Lung (tissue), 11 donors: ENCODE measurements at regions not wholly inside any gene's neighbourhood (a gene's known extent, or its start where the extent isn't known, plus 50 kb on each side); places are given as distances from the start of the nearest gene placed in this dataset.

Source experiments
- ATAC-seq: fragments of 200-7000 bp; cut with Tn5 transposase; one replicate; pipeline ENCODE4 v1.9.1; 2020; ENCODE audit warnings: moderate number of reproducible peaks; ENCODE audit not compliant: insufficient read depth, low FRiP score
- DNase-seq, 3 donors: peaks; one replicate each; pipeline ENCODE4 v3.0.0-alpha.2; 2013 to 2017
- H3K27ac ChIP-seq, 2 donors: one replicate each; pipeline ENCODE4 v1.5.1; 2013; ENCODE audit warnings: mild to moderate bottlenecking in 2 of 2, moderate library complexity in 2 of 2, control low read depth in 1 of 2, inconsistent platforms in 1 of 2, low read depth in 1 of 2, low read length in 1 of 2
- H3K27me3 ChIP-seq, 3 donors: one replicate each; pipeline ENCODE4 v1.5.1; 2013; ENCODE audit warnings: low read length in 2 of 3; ENCODE audit not compliant: control insufficient read depth in 3 of 3, insufficient read depth in 3 of 3
- H3K36me3 ChIP-seq, 4 donors: one replicate each; pipeline ENCODE4 v1.5.1; 2013; ENCODE audit warnings: low read length in 4 of 4, mild to moderate bottlenecking in 1 of 4, moderate library complexity in 1 of 4; ENCODE audit not compliant: control insufficient read depth in 4 of 4, insufficient read depth in 4 of 4
- H3K4me1 ChIP-seq, 5 donors: one replicate each; pipeline ENCODE4 v1.5.1; 2013; ENCODE audit warnings: low read length in 5 of 5, mild to moderate bottlenecking in 2 of 5, moderate library complexity in 1 of 5; ENCODE audit not compliant: control insufficient read depth in 5 of 5, insufficient read depth in 5 of 5
- H3K4me3 ChIP-seq: one replicate; pipeline ENCODE4 v1.5.1; 2013; ENCODE audit warnings: mild to moderate bottlenecking, control low read depth, moderate library complexity
- H3K9ac ChIP-seq, 2 donors: one replicate each; pipeline ENCODE4 v1.5.1; 2013; ENCODE audit warnings: low read length in 2 of 2, control low read depth in 1 of 2; ENCODE audit not compliant: insufficient read depth in 1 of 2
- H3K9me3 ChIP-seq, 4 donors: one replicate each; pipeline ENCODE4 v1.5.1; 2013; ENCODE audit warnings: low read length in 3 of 4, mild to moderate bottlenecking in 1 of 4, moderate library complexity in 1 of 4; ENCODE audit not compliant: control insufficient read depth in 4 of 4, insufficient read depth in 3 of 4
- WGBS, 2 donors: extraction: QIAGEN DNeasy Blood & Tissue Kit; methylation state at CpG; one replicate each; pipeline ENCODE4 v1.1.7; 2013; 5-methylcytosine and 5-hydroxymethylcytosine counted together
- TF ChIP-seq, protein P1 (sequence below): IDR thresholded peaks from 2 replicates; pipeline ENCODE4 v1.5.1; 2012; ENCODE audit warnings: mild to moderate bottlenecking; ENCODE audit errors: control extremely low read depth, extremely low read depth
- donor health status: control.
- donor health status: control.
- donor health status: Bipolar disorder and iron deficiency.
- donor health status: healthy.
- donor health status: DM: yes; HTN: yes; CAD: no.

DNA sequence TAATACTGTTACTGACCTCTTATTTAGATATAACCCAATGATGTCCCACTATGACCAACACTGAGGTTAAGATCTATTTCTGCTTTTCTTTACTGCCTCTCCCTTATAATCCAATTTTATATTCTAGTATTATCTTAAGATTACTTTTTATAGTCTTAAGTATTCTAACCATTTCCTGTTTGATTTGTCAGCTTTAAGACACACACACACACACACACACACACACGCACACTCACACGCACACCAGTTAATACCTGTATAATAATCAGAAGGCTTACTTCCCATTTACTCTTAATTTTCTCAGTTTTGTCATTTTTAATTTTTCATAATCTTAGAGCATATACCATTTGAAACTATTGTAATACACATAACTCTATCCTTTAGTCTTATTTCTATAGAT lies 226.0 kb upstream of the C11orf87 start:
- Histone ChIP-seq H3K27me3 (no peaks in the 10 kb centered on the region), H3K27ac (no peak overlapping the region), H3K4me3 (no peak overlapping the region), H3K4me1 (no peaks in the 10 kb centered on the region), H3K9me3 (peaks cover 0 to 8% (median 0%) of the 10 kb centered on the region in 4 donors), H3K9ac (no peak overlapping the region), H3K36me3 (no peaks in the 10 kb centered on the region)
- ATAC-seq (no peak), DNase-seq (no peak)
- 82 to 89% methylated on average over 2 of the region's 2 CpGs for WGBS, 2 donors
- TF ChIP-seq, protein P1, sequence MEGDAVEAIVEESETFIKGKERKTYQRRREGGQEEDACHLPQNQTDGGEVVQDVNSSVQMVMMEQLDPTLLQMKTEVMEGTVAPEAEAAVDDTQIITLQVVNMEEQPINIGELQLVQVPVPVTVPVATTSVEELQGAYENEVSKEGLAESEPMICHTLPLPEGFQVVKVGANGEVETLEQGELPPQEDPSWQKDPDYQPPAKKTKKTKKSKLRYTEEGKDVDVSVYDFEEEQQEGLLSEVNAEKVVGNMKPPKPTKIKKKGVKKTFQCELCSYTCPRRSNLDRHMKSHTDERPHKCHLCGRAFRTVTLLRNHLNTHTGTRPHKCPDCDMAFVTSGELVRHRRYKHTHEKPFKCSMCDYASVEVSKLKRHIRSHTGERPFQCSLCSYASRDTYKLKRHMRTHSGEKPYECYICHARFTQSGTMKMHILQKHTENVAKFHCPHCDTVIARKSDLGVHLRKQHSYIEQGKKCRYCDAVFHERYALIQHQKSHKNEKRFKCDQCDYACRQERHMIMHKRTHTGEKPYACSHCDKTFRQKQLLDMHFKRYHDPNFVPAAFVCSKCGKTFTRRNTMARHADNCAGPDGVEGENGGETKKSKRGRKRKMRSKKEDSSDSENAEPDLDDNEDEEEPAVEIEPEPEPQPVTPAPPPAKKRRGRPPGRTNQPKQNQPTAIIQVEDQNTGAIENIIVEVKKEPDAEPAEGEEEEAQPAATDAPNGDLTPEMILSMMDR, result no peak

DNA sequence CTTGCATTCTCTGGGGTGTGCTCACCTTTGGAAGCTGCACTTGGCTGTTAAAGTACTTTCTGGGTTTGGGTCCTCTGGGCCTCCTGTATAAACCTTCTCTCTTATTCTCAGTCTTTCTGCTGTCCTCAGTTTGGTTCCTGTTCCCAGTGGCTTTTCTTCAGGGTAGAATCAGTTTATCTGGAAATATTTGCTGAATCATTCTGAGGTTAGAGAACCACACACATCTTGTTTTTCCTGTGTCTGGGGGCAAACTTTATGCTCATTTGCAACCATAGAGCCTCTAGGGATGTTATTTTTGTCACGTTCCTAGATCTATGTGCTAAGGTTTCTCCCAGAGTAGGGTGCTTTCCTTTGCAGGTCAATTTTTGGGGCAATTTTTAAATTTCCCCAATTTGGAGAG lies 224.3 kb upstream of the C11orf87 start:
- no peaks in the 10 kb centered on the region for H3K4me1 ChIP-seq
- TF ChIP-seq, protein P1, result no peak
- no peak overlapping the region for H3K27ac ChIP-seq
- H3K27me3 ChIP-seq, result no peaks in the 10 kb centered on the region
- peaks cover 0 to 6% (median 0%) of the 10 kb centered on the region in 4 donors for H3K9me3 ChIP-seq
- no peaks in the 10 kb centered on the region for H3K36me3 ChIP-seq
- H3K9ac ChIP-seq, result no peak overlapping the region
- DNase-seq (no peak), ATAC-seq (no peak)
- WGBS, 2 donors, result 22 to 61% methylated on average over 1 of the region's 1 CpG
- H3K4me3 ChIP-seq, result no peak overlapping the region

DNA sequence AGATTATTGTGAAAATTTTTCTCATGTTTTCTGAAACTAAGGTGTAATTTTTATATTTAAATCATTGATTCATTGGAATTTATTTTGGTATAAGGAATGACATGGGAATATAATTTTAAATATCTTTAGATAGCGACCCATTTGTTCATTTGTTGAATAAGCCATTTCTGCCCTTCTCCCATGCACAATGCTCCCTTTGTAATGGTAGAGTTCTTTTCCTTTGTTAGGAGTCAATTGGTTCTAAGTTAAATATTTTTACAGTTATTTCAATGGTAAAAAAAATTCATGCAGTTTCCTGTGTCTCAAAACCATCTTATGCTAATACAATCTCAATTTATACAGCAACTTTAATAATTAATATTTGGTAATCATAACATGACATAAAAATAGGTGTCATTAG lies 218.8 kb upstream of the C11orf87 start:
- TF ChIP-seq, protein P1, result no peak
- peaks cover 0 to 3% (median 0%) of the 10 kb centered on the region in 4 donors for H3K9me3 ChIP-seq
- no peak overlapping the region for H3K27ac ChIP-seq
- H3K4me1 ChIP-seq, result no peaks in the 10 kb centered on the region
- ATAC-seq (no peak), DNase-seq (no peak)
- WGBS, 2 donors, result 73 to 97% methylated on average over 1 of the region's 1 CpG
- no peak overlapping the region for H3K9ac ChIP-seq
- no peaks in the 10 kb centered on the region for H3K27me3 ChIP-seq
- H3K36me3 ChIP-seq, result no peaks in the 10 kb centered on the region
- no peak overlapping the region for H3K4me3 ChIP-seq

DNA sequence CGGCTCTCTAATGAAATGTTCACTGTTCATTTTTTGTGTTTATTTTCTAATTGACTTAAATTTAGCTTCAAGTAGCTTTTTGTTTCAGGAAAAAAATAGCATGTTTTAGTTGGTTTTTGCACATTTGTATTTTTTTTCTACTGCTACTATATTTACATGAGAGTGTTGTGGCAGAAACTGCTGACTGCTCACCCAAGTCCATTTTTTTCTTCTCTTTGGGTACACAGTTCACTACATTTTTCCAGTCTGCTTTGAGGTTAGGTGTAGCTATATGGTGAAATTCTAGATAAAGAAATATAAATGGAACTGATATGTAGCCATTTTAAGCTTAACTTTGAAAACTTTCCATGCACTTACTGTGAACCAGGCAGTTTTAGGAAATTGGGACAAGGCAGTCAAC lies 216.7 kb upstream of the C11orf87 start:
- Histone ChIP-seq H3K9ac (no peak overlapping the region), H3K4me1 (no peaks in the 10 kb centered on the region), H3K36me3 (no peaks in the 10 kb centered on the region), H3K4me3 (no peak overlapping the region), H3K9me3 (peaks cover 0 to 3% (median 0%) of the 10 kb centered on the region in 4 donors), H3K27me3 (no peaks in the 10 kb centered on the region), H3K27ac (no peak overlapping the region)
- TF ChIP-seq, protein P1, result no peak
- 93 to 95% methylated on average over 1 of the region's 1 CpG for WGBS, 2 donors
- DNase-seq (no peak), ATAC-seq (no peak)
